Ishikawa (cell line): ENCODE measurements at regions not wholly inside any gene's neighbourhood (a gene's known extent, or its start where the extent isn't known, plus 50 kb on each side); places are given as distances from the start of the nearest gene placed in this dataset.

Experiments
- CEBPB ChIP-seq: IDR thresholded peaks from 2 replicates; pipeline ENCODE4 v1.6.1; 2012
- CREB1 ChIP-seq: IDR thresholded peaks from 2 replicates; pipeline ENCODE4 v1.6.1; 2012; ENCODE audit warnings: low read depth
- EGR1 ChIP-seq: IDR thresholded peaks from 2 replicates; pipeline ENCODE4 v1.6.1; 2012
- EP300 ChIP-seq: IDR thresholded peaks from 2 replicates; pipeline ENCODE4 v1.6.1; 2012; ENCODE audit warnings: borderline replicate concordance
- NFIC ChIP-seq: IDR thresholded peaks from 2 replicates; pipeline ENCODE4 v1.6.1; 2012
- RAD21 ChIP-seq: IDR thresholded peaks from 2 replicates; pipeline ENCODE4 v1.6.1; 2012; ENCODE audit warnings: low read depth
- TAF1 ChIP-seq: IDR thresholded peaks from 2 replicates; pipeline ENCODE4 v1.6.1; 2012; ENCODE audit warnings: low read depth, mild to moderate bottlenecking
- TCF12 ChIP-seq: IDR thresholded peaks from 2 replicates; pipeline ENCODE4 v1.6.1; 2012; ENCODE audit warnings: low read depth
- TEAD4 ChIP-seq: IDR thresholded peaks from 2 replicates; pipeline ENCODE4 v1.6.1; 2012
- YY1 ChIP-seq: IDR thresholded peaks from 2 replicates; pipeline ENCODE4 v1.6.1; 2012; ENCODE audit warnings: low read depth
- ZBTB7A ChIP-seq: IDR thresholded peaks from 2 replicates; pipeline ENCODE4 v1.6.1; 2012; ENCODE audit warnings: low read depth
- TF ChIP-seq, protein P1 (sequence below): IDR thresholded peaks from 2 replicates; pipeline ENCODE4 v1.6.1; 2012
- TF ChIP-seq, protein P2 (sequence below): IDR thresholded peaks from 2 replicates; pipeline ENCODE4 v1.6.1; 2012; ENCODE audit warnings: low read depth, mild to moderate bottlenecking
- TF ChIP-seq, protein P3 (sequence below): IDR thresholded peaks from 2 replicates; pipeline ENCODE4 v1.6.1; 2012

DNA sequence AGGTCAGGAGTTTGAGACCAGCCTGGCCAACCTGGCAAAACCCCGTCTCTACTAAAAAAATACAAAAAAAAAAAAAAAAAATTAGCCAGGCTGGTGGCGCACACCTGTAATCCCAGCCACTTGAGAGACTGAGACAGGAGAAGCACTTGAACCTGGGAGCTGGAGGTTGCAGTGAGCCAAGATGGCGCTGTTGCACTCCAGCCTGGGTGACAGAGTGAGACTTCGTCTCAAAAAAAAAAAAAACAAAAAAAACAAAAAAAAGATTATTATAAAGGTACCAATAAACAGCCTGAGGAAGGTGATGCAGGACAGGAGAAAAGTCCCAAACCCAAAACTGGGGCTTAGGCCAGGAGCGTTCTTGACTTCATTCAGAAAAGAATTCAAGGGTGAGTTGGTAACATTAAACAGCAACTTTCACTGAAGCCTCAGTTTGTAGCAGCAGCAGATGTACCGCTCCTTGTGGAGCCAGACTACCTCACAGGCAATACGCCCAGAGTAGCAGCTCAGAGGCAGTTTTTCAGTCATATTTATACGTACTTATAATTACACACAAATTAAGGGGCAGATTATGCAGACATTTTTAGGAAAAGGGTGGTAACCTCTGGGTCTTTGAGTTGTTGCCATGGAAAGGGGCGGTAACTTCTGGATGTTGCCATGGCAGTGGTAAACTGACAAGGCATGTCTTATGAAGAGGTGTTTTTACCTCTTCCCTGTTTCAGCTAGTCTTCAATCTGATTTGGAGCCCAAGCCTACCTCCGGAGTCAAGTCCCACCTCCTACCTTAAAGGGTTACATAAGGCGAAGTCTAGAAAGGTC, 1596.6 kb upstream of the CELF4 start:
- TF ChIP-seq YY1 (no peak), RAD21 (no peak), EP300 (no peak), TAF1 (no peak), CREB1 (no peak), EGR1 (no peak), TCF12 (no peak), CEBPB (no peak), NFIC (no peak), ZBTB7A (no peak), TEAD4 (no peak)
- TF ChIP-seq, protein P1, sequence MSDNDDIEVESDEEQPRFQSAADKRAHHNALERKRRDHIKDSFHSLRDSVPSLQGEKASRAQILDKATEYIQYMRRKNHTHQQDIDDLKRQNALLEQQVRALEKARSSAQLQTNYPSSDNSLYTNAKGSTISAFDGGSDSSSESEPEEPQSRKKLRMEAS: no peak
- TF ChIP-seq, protein P2, sequence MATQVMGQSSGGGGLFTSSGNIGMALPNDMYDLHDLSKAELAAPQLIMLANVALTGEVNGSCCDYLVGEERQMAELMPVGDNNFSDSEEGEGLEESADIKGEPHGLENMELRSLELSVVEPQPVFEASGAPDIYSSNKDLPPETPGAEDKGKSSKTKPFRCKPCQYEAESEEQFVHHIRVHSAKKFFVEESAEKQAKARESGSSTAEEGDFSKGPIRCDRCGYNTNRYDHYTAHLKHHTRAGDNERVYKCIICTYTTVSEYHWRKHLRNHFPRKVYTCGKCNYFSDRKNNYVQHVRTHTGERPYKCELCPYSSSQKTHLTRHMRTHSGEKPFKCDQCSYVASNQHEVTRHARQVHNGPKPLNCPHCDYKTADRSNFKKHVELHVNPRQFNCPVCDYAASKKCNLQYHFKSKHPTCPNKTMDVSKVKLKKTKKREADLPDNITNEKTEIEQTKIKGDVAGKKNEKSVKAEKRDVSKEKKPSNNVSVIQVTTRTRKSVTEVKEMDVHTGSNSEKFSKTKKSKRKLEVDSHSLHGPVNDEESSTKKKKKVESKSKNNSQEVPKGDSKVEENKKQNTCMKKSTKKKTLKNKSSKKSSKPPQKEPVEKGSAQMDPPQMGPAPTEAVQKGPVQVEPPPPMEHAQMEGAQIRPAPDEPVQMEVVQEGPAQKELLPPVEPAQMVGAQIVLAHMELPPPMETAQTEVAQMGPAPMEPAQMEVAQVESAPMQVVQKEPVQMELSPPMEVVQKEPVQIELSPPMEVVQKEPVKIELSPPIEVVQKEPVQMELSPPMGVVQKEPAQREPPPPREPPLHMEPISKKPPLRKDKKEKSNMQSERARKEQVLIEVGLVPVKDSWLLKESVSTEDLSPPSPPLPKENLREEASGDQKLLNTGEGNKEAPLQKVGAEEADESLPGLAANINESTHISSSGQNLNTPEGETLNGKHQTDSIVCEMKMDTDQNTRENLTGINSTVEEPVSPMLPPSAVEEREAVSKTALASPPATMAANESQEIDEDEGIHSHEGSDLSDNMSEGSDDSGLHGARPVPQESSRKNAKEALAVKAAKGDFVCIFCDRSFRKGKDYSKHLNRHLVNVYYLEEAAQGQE: no peak
- TF ChIP-seq, protein P3, sequence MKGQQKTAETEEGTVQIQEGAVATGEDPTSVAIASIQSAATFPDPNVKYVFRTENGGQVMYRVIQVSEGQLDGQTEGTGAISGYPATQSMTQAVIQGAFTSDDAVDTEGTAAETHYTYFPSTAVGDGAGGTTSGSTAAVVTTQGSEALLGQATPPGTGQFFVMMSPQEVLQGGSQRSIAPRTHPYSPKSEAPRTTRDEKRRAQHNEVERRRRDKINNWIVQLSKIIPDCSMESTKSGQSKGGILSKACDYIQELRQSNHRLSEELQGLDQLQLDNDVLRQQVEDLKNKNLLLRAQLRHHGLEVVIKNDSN: no peak
